ENCODE measurements at regions not wholly inside any gene's neighbourhood (a gene's known extent, or its start where the extent isn't known, plus 50 kb on each side); places are given as distances from the start of the nearest gene placed in this dataset.

GRCh38 chr5:8523501-8523900 lies 654.6 kb downstream of the MTRR start:
- Histone ChIP-seq H3K27ac (ENCODE audit: control insufficient read depth, insufficient read depth) (no peak overlapping the region), H3K79me2 (ENCODE audit: control insufficient read depth, insufficient read depth, low read length) (no peaks in the 10 kb centered on the region), H2AFZ (ENCODE audit: control insufficient read depth, low read depth, low read length) (no peak overlapping the region), H3K4me1 (ENCODE audit: control insufficient read depth, insufficient read depth, low read length) (no peaks in the 10 kb centered on the region), H4K20me1 (ENCODE audit: control insufficient read depth, insufficient read depth) (no peaks in the 10 kb centered on the region), H3K9ac (ENCODE audit: control insufficient read depth, insufficient read depth, low read length) (no peak overlapping the region), H3K36me3 (ENCODE audit: control insufficient read depth in 2 of 2, insufficient read depth in 2 of 2, low read length in 1 of 2) (no peaks in the 10 kb centered on the region), H3K4me3 (no peak overlapping the region), H3K4me2 (ENCODE audit: control insufficient read depth, insufficient read depth) (no peak overlapping the region), H3K27me3 (replicated peaks in 1 of 2; ENCODE audit: control insufficient read depth in 2 of 2, insufficient read depth in 2 of 2, low read length in 1 of 2) (no peaks in the 10 kb centered on the region), H3K9me3 (replicated peaks; ENCODE audit: control insufficient read depth, insufficient read depth, low read length) (no peaks in the 10 kb centered on the region)
- ChIA-PET POLR2A (no interaction called here), CTCF (no interaction called here), RAD21 (ENCODE audit: unreplicated experiment) (no interaction called here), SMC1A (ENCODE audit: uncharacterized antibody, unreplicated experiment) (no interaction called here)
- in situ Hi-C loops (cut with MboI) (no loop called here), intact Hi-C loops (cut with micrococcal nuclease; ENCODE audit: unreplicated experiment) (no loop called here)
- BruUV-seq (replicated peaks) = no TSS peak
- FAIRE-seq (no peak), ATAC-seq (no peak), DNase-seq (ENCODE audit: low read depth, low spot score) (no peak)
- WGBS (ENCODE audit: insufficient coverage, insufficient replicate concordance, low lambda C conversion rate, missing lambda C conversion rate) = 40% methylated on average over 3 of the region's 3 CpGs
- no peak for TF ChIP-seq BACH1 (IDR thresholded peaks at IDR 0.05; ENCODE audit: borderline replicate concordance)
- TF ChIP-seq, protein P1, sequence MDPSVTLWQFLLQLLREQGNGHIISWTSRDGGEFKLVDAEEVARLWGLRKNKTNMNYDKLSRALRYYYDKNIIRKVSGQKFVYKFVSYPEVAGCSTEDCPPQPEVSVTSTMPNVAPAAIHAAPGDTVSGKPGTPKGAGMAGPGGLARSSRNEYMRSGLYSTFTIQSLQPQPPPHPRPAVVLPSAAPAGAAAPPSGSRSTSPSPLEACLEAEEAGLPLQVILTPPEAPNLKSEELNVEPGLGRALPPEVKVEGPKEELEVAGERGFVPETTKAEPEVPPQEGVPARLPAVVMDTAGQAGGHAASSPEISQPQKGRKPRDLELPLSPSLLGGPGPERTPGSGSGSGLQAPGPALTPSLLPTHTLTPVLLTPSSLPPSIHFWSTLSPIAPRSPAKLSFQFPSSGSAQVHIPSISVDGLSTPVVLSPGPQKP (IDR thresholded peaks at IDR 0.05; ENCODE audit: low read depth, low read length) = no peak

DNA sequence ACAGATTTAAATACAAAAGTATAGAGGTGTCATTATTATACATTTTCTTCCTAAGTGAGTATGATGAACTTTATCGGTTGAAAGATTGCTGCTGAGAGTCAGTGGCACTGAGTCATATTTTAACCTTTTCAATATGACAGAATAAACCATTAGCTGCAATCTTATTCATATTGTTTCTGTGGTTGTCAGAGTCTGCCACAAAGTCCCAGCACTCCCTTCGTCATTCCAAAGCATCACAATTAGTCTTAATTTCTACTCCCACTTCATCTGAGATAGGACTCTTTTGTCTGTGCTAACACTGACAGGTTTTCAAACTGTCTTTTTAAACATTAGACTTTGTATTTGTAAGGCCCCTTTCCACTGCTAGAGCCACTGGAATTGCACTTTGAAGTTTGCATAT lies 656.9 kb downstream of the MTRR start:
- ChIA-PET RAD21 (ENCODE audit: unreplicated experiment) (no interaction called here), POLR2A (no interaction called here), SMC1A (ENCODE audit: uncharacterized antibody, unreplicated experiment) (no interaction called here), CTCF (no interaction called here)
- DNase-seq (ENCODE audit: low read depth, low spot score) (no peak), FAIRE-seq (no peak), ATAC-seq (no peak)
- Histone ChIP-seq H3K27ac (ENCODE audit: control insufficient read depth, insufficient read depth) (no peak overlapping the region), H3K4me1 (ENCODE audit: control insufficient read depth, insufficient read depth, low read length) (no peaks in the 10 kb centered on the region), H3K9ac (ENCODE audit: control insufficient read depth, insufficient read depth, low read length) (no peak overlapping the region), H3K9me3 (replicated peaks; ENCODE audit: control insufficient read depth, insufficient read depth, low read length) (no peaks in the 10 kb centered on the region), H3K27me3 (replicated peaks in 1 of 2; ENCODE audit: control insufficient read depth in 2 of 2, insufficient read depth in 2 of 2, low read length in 1 of 2) (no peaks in the 10 kb centered on the region), H3K4me2 (ENCODE audit: control insufficient read depth, insufficient read depth) (no peak overlapping the region), H3K4me3 (no peak overlapping the region), H2AFZ (ENCODE audit: control insufficient read depth, low read depth, low read length) (no peak overlapping the region), H3K36me3 (ENCODE audit: control insufficient read depth in 2 of 2, insufficient read depth in 2 of 2, low read length in 1 of 2) (no peaks in the 10 kb centered on the region), H4K20me1 (ENCODE audit: control insufficient read depth, insufficient read depth) (no peaks in the 10 kb centered on the region), H3K79me2 (ENCODE audit: control insufficient read depth, insufficient read depth, low read length) (no peaks in the 10 kb centered on the region)
- 0% methylated on average over 2 of the region's 2 CpGs for WGBS (ENCODE audit: insufficient coverage, insufficient replicate concordance, low lambda C conversion rate, missing lambda C conversion rate)
- TF ChIP-seq JUND (IDR thresholded peaks at IDR 0.05; ENCODE audit: low read depth, low read length) (no peak), EED (IDR thresholded peaks at IDR 0.05; ENCODE audit: low read depth) (no peak), BACH1 (IDR thresholded peaks at IDR 0.05; ENCODE audit: borderline replicate concordance) (no peak), CHD2 (IDR thresholded peaks at IDR 0.05; ENCODE audit: borderline replicate concordance, low read depth, low read length) (no peak), IRF4 (IDR thresholded peaks at IDR 0.05; ENCODE audit: low read depth, low read length) (no peak), NFYA (IDR thresholded peaks at IDR 0.05; ENCODE audit: borderline replicate concordance, low read depth, low read length) (no peak), ESRRA (IDR thresholded peaks at IDR 0.05; ENCODE audit: low read length) (no peak), GABPA (IDR thresholded peaks at IDR 0.05; ENCODE audit: low read depth) (no peak), IRF3 (IDR thresholded peaks at IDR 0.05) (no peak), HCFC1 (IDR thresholded peaks at IDR 0.05; ENCODE audit: low read length) (no peak)
- TF ChIP-seq, protein P2, sequence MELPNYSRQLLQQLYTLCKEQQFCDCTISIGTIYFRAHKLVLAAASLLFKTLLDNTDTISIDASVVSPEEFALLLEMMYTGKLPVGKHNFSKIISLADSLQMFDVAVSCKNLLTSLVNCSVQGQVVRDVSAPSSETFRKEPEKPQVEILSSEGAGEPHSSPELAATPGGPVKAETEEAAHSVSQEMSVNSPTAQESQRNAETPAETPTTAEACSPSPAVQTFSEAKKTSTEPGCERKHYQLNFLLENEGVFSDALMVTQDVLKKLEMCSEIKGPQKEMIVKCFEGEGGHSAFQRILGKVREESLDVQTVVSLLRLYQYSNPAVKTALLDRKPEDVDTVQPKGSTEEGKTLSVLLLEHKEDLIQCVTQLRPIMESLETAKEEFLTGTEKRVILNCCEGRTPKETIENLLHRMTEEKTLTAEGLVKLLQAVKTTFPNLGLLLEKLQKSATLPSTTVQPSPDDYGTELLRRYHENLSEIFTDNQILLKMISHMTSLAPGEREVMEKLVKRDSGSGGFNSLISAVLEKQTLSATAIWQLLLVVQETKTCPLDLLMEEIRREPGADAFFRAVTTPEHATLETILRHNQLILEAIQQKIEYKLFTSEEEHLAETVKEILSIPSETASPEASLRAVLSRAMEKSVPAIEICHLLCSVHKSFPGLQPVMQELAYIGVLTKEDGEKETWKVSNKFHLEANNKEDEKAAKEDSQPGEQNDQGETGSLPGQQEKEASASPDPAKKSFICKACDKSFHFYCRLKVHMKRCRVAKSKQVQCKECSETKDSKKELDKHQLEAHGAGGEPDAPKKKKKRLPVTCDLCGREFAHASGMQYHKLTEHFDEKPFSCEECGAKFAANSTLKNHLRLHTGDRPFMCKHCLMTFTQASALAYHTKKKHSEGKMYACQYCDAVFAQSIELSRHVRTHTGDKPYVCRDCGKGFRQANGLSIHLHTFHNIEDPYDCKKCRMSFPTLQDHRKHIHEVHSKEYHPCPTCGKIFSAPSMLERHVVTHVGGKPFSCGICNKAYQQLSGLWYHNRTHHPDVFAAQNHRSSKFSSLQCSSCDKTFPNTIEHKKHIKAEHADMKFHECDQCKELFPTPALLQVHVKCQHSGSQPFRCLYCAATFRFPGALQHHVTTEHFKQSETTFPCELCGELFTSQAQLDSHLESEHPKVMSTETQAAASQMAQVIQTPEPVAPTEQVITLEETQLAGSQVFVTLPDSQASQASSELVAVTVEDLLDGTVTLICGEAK (IDR thresholded peaks at IDR 0.05; ENCODE audit: borderline replicate concordance) = no peak
- no TSS peak for BruUV-seq (replicated peaks)
- intact Hi-C loops (cut with micrococcal nuclease; ENCODE audit: unreplicated experiment) = no loop called here
- in situ Hi-C loops (cut with MboI) = no loop called here

Measured in GM12878 (cell line).